SKM-1 (cell line): ENCODE measurements at regions not wholly inside any gene's neighbourhood (a gene's known extent, or its start where the extent isn't known, plus 50 kb on each side); places are given as distances from the start of the nearest gene placed in this dataset.
"Not testable (repeated sequence)": the region's sequence is repeated elsewhere in the genome, so short reads cannot be mapped to it uniquely, and the experiment has no call there.

Source experiments
- DNase-seq: peaks from one replicate; lab custom pipeline; 2025; ENCODE audit not compliant: unreplicated experiment; lab: John Stamatoyannopoulos, UW

- no peak for DNase-seq
These were observed 737.5 kb downstream of the KCNJ2 start for GRCh38 chr17:70906808-70907207.

GRCh38 chr17:70912716-70913485 is 743.6 kb downstream of the KCNJ2 start:
- DNase-seq: no peak

- DNase-seq: no peak
These were observed 747.1 kb downstream of the KCNJ2 start for GRCh38 chr17:70916469-70916868.

- DNase-seq: no peak
These were observed 749.9 kb downstream of the KCNJ2 start for GRCh38 chr17:70919241-70919640.

- no peak for DNase-seq
These were observed 751.1 kb downstream of the KCNJ2 start for GRCh38 chr17:70920416-70920815.

- no peak for DNase-seq
These were observed 752.9 kb downstream of the KCNJ2 start for GRCh38 chr17:70922268-70922667.

GRCh38 chr17:70924776-70925175 is 755.4 kb downstream of the KCNJ2 start:
- no peak for DNase-seq

- no peak for DNase-seq
These were observed 759.9 kb downstream of the KCNJ2 start for GRCh38 chr17:70929226-70929625.

GRCh38 chr17:70934231-70934630 is 764.9 kb downstream of the KCNJ2 start:
- no peak for DNase-seq

GRCh38 chr17:70934835-70935234 is 765.5 kb downstream of the KCNJ2 start:
- no peak for DNase-seq

- no peak for DNase-seq
These were observed 767.4 kb downstream of the KCNJ2 start for GRCh38 chr17:70936724-70937123.

GRCh38 chr17:70938336-70938735 is 769.0 kb downstream of the KCNJ2 start:
- DNase-seq: no peak

GRCh38 chr17:70945386-70945785 is 776.1 kb downstream of the KCNJ2 start:
- no peak for DNase-seq

- DNase-seq: no peak
These were observed 777.9 kb downstream of the KCNJ2 start for GRCh38 chr17:70947215-70947614.

- no peak for DNase-seq
These were observed 778.6 kb downstream of the KCNJ2 start for GRCh38 chr17:70947636-70948565.

GRCh38 chr17:70953140-70953539 is 783.8 kb downstream of the KCNJ2 start:
- not testable (repeated sequence) for DNase-seq

GRCh38 chr17:70955441-70955840 is 786.1 kb downstream of the KCNJ2 start:
- DNase-seq: no peak

GRCh38 chr17:70956726-70957125 is 787.4 kb downstream of the KCNJ2 start:
- DNase-seq: no peak

GRCh38 chr17:70961341-70961740 is 792.0 kb downstream of the KCNJ2 start:
- no peak for DNase-seq

- DNase-seq: no peak
These were observed 799.0 kb downstream of the KCNJ2 start for GRCh38 chr17:70968302-70968701.

- no peak for DNase-seq
These were observed 800.2 kb downstream of the KCNJ2 start for GRCh38 chr17:70969521-70970034.

- DNase-seq: no peak
These were observed 807.1 kb downstream of the KCNJ2 start for GRCh38 chr17:70976447-70976846.
